ENCODE measurements at regions not wholly inside any gene's neighbourhood (a gene's known extent, or its start where the extent isn't known, plus 50 kb on each side); places are given as distances from the start of the nearest gene placed in this dataset.
A peak's percentile ranks its signal among the peaks of the same experiment; 100 is the strongest.

DNA sequence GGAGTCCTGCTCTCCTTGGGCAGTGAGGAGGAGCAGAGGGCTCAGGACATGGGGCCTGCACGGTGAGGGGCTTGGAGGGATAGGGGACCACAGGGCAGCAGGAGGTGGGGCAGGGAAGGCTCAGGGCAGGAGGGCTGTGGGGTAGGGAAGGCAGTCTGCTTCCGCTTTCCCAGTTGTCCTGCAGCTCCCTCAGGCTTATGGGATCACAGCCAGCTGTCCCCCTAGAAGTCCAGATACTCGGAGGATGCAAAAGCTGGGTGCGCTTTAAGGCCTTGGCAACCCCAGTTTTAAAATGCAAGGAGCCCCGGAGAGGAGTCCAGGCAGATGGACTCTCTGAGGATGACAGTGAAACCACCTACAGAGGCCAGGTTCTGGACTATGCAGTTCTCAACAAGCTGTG, 299.1 kb upstream of the FOXF1 start:
- WGBS (ENCODE audit: insufficient coverage) = 77% methylated on average over 4 of the region's 5 CpGs
- Histone ChIP-seq H3K27me3 (ENCODE audit: control insufficient read depth in 2 of 2, insufficient read depth in 2 of 2, low read length in 2 of 2) (no peaks in the 10 kb centered on the region), H3K9ac (ENCODE audit: insufficient read depth, low read length, poor library complexity, severe bottlenecking) (no peak overlapping the region), H2AFZ (ENCODE audit: insufficient read depth, low read depth, low read length, poor library complexity, severe bottlenecking) (no peak overlapping the region), H3K4me1 (ENCODE audit: control insufficient read depth in 1 of 2, insufficient read depth in 2 of 2, low read length in 2 of 2) (no peaks in the 10 kb centered on the region), H3K9me3 (replicated peaks in 1 of 2; ENCODE audit: control insufficient read depth in 1 of 2, insufficient read depth in 1 of 2, low read length in 2 of 2) (peaks cover 4 to 19% of the 10 kb centered on the region in 2 donors), H3K4me3 (replicated peaks in 1 of 3; ENCODE audit: low read depth in 2 of 3, low read length in 3 of 3) (no peak overlapping the region), H3K79me2 (ENCODE audit: insufficient read depth, low read length) (no peaks in the 10 kb centered on the region), H3K27ac (ENCODE audit: low read depth in 1 of 2, low read length in 2 of 2) (no peak overlapping the region), H3K36me3 (replicated peaks in 1 of 2; ENCODE audit: control insufficient read depth in 1 of 2, insufficient read depth in 2 of 2, low read length in 2 of 2) (no peaks in the 10 kb centered on the region), H3K4me2 (replicated peaks; ENCODE audit: extremely low read depth, low read length, poor library complexity, severe bottlenecking) (no peak overlapping the region), H4K20me1 (ENCODE audit: insufficient read depth, low read length) (no peaks in the 10 kb centered on the region)
- TF ChIP-seq, protein P1, sequence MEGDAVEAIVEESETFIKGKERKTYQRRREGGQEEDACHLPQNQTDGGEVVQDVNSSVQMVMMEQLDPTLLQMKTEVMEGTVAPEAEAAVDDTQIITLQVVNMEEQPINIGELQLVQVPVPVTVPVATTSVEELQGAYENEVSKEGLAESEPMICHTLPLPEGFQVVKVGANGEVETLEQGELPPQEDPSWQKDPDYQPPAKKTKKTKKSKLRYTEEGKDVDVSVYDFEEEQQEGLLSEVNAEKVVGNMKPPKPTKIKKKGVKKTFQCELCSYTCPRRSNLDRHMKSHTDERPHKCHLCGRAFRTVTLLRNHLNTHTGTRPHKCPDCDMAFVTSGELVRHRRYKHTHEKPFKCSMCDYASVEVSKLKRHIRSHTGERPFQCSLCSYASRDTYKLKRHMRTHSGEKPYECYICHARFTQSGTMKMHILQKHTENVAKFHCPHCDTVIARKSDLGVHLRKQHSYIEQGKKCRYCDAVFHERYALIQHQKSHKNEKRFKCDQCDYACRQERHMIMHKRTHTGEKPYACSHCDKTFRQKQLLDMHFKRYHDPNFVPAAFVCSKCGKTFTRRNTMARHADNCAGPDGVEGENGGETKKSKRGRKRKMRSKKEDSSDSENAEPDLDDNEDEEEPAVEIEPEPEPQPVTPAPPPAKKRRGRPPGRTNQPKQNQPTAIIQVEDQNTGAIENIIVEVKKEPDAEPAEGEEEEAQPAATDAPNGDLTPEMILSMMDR (IDR thresholded peaks at IDR 0.05) = no peak
- peaks cover 9 to 12% (median 10%) of the 10 kb centered on the region in 3 donors for H3K27me3 Mint-ChIP-seq (ENCODE audit: low read depth in 3 of 3)
- peaks cover 12% of the 10 kb centered on the region for H3K4me1 Mint-ChIP-seq
- peaks cover 7 to 19% (median 10%) of the 10 kb centered on the region in 7 donors for H3K9me3 Mint-ChIP-seq
- H3K4me3 Mint-ChIP-seq = no peak overlapping the region
- no peak for DNase-seq
- no peak overlapping the region for H3K27ac Mint-ChIP-seq
- intact Hi-C loops (cut with micrococcal nuclease) = no loop called here
- no peaks in the 10 kb centered on the region for H3K36me3 Mint-ChIP-seq

DNA sequence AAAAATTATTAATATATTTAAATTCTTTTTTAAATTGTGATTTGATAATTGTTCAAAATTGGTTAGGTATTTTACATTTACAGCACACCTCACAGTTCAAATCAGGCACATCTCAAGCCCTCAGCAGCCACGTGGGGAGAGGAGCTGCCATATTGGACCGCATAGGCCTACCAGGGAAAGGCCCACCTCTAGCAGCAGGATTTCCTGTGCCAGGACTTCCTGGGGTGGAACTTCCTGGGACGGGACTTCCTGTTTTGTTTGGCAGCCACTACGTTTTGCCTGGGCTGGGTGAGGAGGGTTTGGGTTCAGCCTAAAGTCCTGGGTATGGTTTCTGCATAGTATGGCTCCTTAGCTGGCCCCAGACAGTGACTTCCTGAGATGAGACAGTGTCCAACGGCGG, 298.5 kb upstream of the FOXF1 start:
- intact Hi-C loops (cut with micrococcal nuclease) = no loop called here
- Histone ChIP-seq H3K27me3 (ENCODE audit: control insufficient read depth in 2 of 2, insufficient read depth in 2 of 2, low read length in 2 of 2) (no peaks in the 10 kb centered on the region), H3K36me3 (replicated peaks in 1 of 2; ENCODE audit: control insufficient read depth in 1 of 2, insufficient read depth in 2 of 2, low read length in 2 of 2) (no peaks in the 10 kb centered on the region), H3K27ac (ENCODE audit: low read depth in 1 of 2, low read length in 2 of 2) (no peak overlapping the region), H4K20me1 (ENCODE audit: insufficient read depth, low read length) (no peaks in the 10 kb centered on the region), H3K79me2 (ENCODE audit: insufficient read depth, low read length) (no peaks in the 10 kb centered on the region), H3K4me2 (replicated peaks; ENCODE audit: extremely low read depth, low read length, poor library complexity, severe bottlenecking) (no peak overlapping the region), H2AFZ (ENCODE audit: insufficient read depth, low read depth, low read length, poor library complexity, severe bottlenecking) (peak overlapping the region; percentile 50), H3K9me3 (replicated peaks in 1 of 2; ENCODE audit: control insufficient read depth in 1 of 2, insufficient read depth in 1 of 2, low read length in 2 of 2) (peaks cover 4 to 19% of the 10 kb centered on the region in 2 donors), H3K4me1 (ENCODE audit: control insufficient read depth in 1 of 2, insufficient read depth in 2 of 2, low read length in 2 of 2) (no peaks in the 10 kb centered on the region), H3K9ac (ENCODE audit: insufficient read depth, low read length, poor library complexity, severe bottlenecking) (no peak overlapping the region), H3K4me3 (replicated peaks in 1 of 3; ENCODE audit: low read depth in 2 of 3, low read length in 3 of 3) (no peak overlapping the region)
- H3K36me3 Mint-ChIP-seq = no peaks in the 10 kb centered on the region
- no peak overlapping the region for H3K27ac Mint-ChIP-seq
- WGBS (ENCODE audit: insufficient coverage) = 41% methylated on average over 3 of the region's 6 CpGs
- peaks cover 12% of the 10 kb centered on the region for H3K4me1 Mint-ChIP-seq
- DNase-seq = no peak
- H3K27me3 Mint-ChIP-seq (ENCODE audit: low read depth in 3 of 3) = peaks cover 8 to 12% (median 10%) of the 10 kb centered on the region in 3 donors
- no peak overlapping the region for H3K4me3 Mint-ChIP-seq
- TF ChIP-seq, protein P1 (IDR thresholded peaks at IDR 0.05) = no peak
- H3K9me3 Mint-ChIP-seq = peaks cover 7 to 19% (median 10%) of the 10 kb centered on the region in 7 donors
